GM21786 (cell line): ENCODE measurements at regions not wholly inside any gene's neighbourhood (a gene's known extent, or its start where the extent isn't known, plus 50 kb on each side); places are given as distances from the start of the nearest gene placed in this dataset.
A peak's percentile ranks its signal among the peaks of the same experiment; 100 is the strongest.

Experiments
- ATAC-seq: cut with Tn5 transposase; IDR thresholded peaks from one replicate; pipeline ENCODE4 v1.9.1; 2021; ENCODE audit not compliant: unreplicated experiment

- no peak for ATAC-seq
Observed at GRCh38 chr2:12302140-12302539, 414.6 kb upstream of the TRIB2 start.

GRCh38 chr2:12302691-12303090 is 414.0 kb upstream of the TRIB2 start:
- ATAC-seq, result no peak

- ATAC-seq, result no peak
Observed at GRCh38 chr2:12303181-12304030, 413.3 kb upstream of the TRIB2 start.

GRCh38 chr2:12304564-12305171 is 412.1 kb upstream of the TRIB2 start:
- no peak for ATAC-seq

GRCh38 chr2:12305931-12306330 is 410.8 kb upstream of the TRIB2 start:
- ATAC-seq, result no peak

- no peak for ATAC-seq
Observed at GRCh38 chr2:12310399-12310798, 406.3 kb upstream of the TRIB2 start.

- no peak for ATAC-seq
Observed at GRCh38 chr2:12313445-12314126, 403.1 kb upstream of the TRIB2 start.

- no peak for ATAC-seq
Observed at GRCh38 chr2:12314127-12314760, 402.5 kb upstream of the TRIB2 start.

GRCh38 chr2:12315224-12315623 is 401.5 kb upstream of the TRIB2 start:
- no peak for ATAC-seq

- no peak for ATAC-seq
Observed at GRCh38 chr2:12316476-12316875, 400.3 kb upstream of the TRIB2 start.

GRCh38 chr2:12317286-12317685 is 399.4 kb upstream of the TRIB2 start:
- no peak for ATAC-seq

GRCh38 chr2:12317814-12318426 is 398.8 kb upstream of the TRIB2 start:
- ATAC-seq, result no peak

- no peak for ATAC-seq
Observed at GRCh38 chr2:12318427-12319057, 398.2 kb upstream of the TRIB2 start.

- no peak for ATAC-seq
Observed at GRCh38 chr2:12320027-12320734, 396.6 kb upstream of the TRIB2 start.

GRCh38 chr2:12320991-12321641 is 395.6 kb upstream of the TRIB2 start:
- ATAC-seq, result no peak

GRCh38 chr2:12321886-12322285 is 394.9 kb upstream of the TRIB2 start:
- ATAC-seq, result no peak

GRCh38 chr2:12325806-12326205 is 390.9 kb upstream of the TRIB2 start:
- no peak for ATAC-seq

GRCh38 chr2:12326449-12327190 is 390.1 kb upstream of the TRIB2 start:
- peak; percentile 60 for ATAC-seq

GRCh38 chr2:12330916-12331315 is 385.8 kb upstream of the TRIB2 start:
- no peak for ATAC-seq
